GM21528 (cell line): ENCODE measurements at regions not wholly inside any gene's neighbourhood (a gene's known extent, or its start where the extent isn't known, plus 50 kb on each side); places are given as distances from the start of the nearest gene placed in this dataset.
"Not testable (repeated sequence)": the region's sequence is repeated elsewhere in the genome, so short reads cannot be mapped to it uniquely, and the experiment has no call there.

ENCODE experiments used
- ATAC-seq: cut with Tn5 transposase; IDR thresholded peaks from one replicate; pipeline ENCODE4 v1.9.1; 2021; ENCODE audit warnings: mild to moderate bottlenecking, moderate library complexity; ENCODE audit not compliant: unreplicated experiment, low FRiP score

DNA sequence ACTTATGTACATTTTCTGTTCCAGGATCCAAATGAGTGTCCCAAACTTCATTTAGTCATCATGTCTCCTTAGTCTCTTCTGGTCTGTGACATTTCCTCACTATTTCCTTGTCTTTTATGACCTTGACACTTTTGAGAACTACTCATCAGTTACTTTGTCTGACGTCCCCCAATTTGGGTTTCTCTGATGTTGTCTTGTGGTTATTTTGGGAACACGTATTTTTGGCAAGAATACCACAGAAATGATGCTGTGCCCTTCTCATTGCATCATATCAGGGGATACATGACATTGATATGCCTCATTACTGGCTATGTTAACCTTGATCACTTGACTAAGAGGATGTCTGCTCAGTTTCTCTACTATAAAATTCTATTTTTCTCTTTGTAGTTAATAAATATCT, 308.8 kb downstream of the ZNF674 start:
- no peak for ATAC-seq

DNA sequence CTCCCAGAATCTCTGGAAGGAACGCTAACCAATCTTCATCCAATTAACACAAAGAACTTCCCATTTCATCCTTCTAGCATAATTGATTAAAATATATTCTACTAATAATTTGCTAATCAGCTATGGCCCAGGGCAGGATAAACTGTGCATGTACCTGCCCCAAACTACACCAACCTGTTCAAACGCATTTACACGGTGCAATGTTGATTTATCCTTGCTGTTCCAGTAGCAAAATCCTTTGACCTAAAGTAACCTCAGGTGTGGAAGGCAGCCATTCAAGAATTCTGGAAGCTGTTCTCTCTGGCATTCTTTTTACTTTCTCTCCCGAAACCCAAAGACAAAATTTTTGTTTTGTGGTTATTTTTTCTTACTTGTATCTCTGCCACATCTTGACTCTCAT, 309.4 kb downstream of the ZNF674 start:
- no peak for ATAC-seq

DNA sequence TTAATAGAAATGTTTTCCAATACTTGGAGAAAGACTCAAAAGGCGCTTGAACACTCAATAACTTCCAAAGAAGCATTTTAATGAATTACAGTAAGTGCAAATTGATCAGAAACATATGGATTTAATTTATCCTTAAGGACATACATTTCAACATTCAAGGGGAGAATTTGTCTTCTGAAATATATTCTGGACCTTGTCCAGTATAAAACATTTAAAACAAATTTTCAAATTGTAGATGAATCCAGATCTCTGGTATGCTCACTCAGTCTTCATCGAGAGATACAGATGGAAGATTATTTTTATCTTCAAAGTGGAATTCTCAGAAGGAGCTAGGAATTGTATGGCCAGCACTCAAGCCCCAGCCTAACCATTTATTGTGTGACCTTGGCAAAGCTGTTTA, 310.4 kb downstream of the ZNF674 start:
- no peak for ATAC-seq

DNA sequence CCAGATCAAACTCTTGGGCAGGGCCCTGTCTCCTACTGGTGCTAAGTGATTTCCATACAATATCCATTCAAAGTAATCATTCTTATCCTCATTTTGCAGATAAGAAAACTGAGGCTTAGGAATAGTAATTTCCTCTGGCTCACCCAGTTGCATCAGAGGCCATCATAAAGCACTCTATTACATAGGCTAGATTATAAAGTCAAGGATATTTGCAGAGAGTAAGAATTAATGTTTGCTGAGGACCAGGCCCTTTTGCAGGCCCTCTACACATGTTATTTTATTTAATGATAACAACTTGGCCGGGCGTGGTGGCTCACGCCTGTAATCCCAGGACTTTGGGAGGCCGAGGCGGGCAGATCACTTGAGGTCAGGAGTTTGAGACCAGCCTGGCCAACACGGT, 316.8 kb downstream of the ZNF674 start:
- ATAC-seq, result no peak

DNA sequence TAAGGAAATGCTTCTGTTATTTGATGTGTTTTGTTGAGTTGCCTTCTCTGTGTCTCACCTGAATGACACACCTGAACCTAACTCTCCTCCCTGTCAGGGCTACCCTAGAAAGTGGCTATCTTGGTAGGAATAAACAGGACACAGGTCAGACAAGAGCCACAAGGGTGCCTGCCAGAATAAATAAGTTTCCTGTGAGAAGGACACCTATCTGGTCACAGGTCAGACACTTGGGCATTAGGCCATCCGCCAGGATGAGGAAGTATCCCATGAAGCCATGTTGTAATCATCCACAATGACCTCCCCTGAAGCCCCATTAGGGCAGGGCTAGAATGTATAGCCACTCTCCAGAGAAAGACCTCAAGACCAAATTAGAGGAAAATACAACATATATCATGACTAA, 318.8 kb downstream of the ZNF674 start:
- ATAC-seq, result no peak

DNA sequence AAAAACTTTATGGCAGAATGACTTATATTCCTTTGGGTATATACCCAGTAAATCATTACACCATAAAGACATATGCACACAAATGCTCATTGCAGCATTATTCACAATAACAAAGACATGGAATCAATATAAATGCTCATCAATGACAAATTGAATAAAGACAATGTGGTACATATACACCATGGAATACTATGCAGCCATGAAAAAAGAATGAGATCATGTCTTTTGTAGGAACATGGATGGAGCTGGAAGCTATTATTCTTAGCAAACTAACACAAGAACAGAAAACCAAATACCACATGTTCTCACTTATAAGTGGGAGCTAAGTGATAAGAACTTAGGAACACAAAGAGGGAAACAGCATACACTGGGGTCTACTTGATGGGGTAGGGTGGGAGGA, 321.7 kb downstream of the ZNF674 start:
- not testable (repeated sequence) for ATAC-seq

DNA sequence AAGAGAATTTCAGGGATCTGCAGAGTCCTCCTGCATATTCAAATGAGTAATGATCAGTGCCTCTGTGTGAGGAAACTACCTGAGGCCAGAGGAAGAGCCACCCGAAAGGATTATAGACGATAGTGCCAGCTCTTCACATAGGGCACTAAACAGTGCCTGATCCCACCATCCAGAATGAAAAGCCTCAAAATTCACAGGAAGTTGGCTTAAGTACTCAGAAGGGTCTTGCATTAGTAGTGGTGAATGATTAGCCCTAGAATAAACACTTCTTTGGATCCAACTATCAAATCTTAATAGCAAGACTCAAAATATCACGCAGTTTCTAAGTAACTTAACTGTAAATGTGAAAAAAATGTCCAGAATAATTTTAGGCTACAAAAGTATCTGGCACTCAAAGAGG, 324.4 kb downstream of the ZNF674 start:
- ATAC-seq, result no peak

DNA sequence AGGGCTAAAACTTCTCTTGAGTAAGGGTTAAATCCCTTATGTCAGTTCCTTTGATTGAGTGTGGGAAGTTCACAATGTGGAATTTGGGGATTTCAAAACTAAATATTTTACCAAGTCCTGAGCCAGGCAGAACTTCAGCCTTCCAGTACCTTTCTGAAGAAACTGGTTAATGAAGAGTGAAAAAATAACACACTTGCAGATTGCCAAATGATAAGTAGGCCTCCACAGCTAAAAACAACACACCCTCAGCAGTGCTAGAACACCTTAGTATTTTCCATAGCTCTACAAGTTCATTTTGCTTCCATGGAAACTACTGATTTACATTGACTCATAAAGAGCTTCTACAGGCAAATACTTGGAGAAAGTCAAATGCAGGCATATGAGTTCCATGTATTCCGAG, 326.8 kb downstream of the ZNF674 start:
- ATAC-seq, result no peak

DNA sequence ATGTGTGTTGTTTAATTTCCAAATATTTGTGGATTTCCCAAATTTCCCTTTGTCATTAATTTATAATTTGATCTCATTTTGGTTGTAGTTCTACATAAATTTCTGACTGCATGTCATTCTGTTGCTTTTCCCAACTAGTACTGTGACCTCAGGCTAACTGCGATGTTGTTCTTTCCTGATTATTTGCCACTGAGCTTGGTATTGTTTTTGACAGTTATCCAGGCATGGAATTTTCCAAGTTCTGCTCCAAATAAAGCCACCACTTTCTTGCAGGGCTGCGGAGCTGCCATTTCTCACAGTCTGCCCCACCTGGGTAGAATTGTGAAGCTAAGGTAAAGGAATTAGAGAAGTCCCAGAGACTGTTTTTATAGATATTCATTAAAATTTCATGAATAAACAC, 328.8 kb downstream of the ZNF674 start:
- no peak for ATAC-seq

DNA sequence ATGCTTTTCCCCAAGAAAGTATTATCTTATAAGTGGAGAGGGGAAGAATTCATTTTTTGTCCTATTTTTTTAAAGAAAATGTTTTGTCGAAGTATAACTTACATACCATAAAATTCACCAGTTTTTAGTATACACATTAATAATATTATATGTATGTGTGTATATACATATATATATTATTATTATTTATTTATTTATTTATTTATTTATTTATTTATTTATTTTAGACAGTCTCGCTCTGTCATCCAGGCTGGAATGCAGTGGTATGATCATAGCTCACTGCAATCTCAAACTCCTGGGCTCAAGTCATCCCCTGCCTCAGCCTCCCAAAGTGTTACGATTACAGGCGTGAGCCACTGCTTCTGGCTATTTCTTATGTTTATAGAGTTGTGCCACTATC, 334.1 kb downstream of the ZNF674 start:
- ATAC-seq, result no peak

DNA sequence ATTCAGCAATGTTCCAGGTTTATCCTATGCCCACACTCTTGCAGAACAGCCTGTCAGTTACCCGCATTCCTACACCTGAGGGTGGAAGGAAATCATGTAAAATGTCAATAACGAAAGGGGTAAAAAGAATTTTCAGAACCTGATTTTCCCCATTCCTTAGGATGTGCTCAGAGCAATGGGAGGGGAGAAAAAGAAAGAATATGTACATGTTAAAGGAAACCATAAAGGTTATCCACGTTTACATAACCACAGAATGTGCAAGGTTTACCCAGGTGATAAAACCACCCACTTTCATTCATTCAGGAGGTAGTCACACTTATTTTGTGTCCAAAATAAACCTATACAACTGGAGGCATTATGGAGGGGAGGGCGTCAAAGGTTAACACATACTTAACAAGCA, 335.5 kb downstream of the ZNF674 start:
- no peak for ATAC-seq

DNA sequence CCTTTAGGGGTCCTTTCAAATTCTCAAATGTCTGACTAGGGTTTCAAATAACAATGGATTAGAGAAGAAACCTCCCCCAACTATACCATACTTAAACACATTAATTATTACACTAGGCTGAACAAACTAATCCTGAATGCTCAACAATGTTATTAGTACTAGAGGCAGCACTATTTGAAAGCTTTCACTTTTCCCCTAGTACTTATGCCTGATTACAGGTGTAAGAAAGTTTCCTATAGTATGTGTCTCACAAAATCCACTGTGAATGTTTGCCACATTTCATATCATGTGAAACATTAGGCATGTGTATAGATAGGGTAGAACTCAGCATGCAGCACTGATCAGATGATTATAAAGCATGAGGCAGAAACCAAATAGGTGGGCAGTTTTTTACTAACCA, 336.2 kb downstream of the ZNF674 start:
- ATAC-seq, result no peak

DNA sequence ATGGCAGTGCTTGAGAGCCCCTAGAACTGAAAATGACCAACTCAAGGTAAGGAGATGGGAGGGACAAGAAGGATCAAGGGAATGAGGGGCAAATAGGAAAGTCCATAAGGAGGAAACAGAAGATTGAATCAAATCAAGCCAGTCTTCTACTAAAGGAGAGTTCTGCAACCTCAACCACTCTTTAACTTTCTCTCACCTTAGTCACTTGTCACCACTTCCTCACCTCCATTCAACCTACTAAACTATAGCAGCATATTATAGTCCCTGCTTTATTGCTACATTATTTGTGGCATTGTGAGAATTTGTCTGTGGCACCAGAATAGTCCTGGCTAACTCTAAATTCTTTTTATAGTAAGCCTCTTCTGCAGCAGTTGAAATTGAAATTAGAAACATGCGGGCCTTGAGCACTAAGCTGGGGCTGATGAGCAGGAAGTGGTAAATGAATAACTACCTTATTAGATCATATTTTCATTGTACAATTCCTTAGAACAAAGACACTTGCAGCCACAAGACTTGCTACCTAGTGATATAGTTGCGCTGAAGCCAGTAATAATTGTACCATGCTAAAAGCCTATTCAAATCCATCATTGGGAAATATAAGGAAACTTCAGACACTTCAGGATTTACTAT, 336.9 kb downstream of the ZNF674 start:
- ATAC-seq, result peak; percentile 55

DNA sequence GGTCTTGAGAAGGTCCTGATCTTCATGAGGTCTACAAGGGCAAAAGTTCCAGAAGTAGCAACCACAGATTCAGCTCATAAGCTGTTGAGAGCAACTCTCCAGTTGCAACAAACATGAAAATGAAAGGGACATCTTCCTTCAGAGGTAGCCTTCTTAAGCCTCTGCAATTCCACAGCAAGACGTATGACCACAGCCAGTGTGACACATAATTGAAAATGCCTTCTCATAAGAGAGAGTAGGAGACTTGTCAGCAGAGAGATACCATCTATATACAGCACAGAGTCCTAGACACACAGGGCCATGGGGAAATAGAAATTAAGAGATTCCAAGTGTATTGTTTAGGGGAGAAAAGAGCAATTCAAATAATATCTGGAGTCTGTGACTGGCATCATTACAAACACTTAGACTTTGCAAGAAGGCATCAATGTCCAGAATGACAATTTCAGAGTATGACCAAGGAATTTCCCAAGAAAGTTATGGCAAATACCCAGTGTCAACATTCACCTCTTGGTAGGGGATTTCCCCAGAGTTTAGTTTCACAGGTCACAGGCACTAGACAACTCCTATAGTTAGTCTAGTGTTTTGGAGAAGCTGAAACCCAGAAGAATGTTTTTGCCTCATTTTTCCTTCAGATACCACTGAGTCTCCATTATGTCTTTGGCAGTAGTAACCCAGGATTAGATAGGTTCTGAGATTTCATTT, 340.3 kb downstream of the ZNF674 start:
- ATAC-seq, result no peak

DNA sequence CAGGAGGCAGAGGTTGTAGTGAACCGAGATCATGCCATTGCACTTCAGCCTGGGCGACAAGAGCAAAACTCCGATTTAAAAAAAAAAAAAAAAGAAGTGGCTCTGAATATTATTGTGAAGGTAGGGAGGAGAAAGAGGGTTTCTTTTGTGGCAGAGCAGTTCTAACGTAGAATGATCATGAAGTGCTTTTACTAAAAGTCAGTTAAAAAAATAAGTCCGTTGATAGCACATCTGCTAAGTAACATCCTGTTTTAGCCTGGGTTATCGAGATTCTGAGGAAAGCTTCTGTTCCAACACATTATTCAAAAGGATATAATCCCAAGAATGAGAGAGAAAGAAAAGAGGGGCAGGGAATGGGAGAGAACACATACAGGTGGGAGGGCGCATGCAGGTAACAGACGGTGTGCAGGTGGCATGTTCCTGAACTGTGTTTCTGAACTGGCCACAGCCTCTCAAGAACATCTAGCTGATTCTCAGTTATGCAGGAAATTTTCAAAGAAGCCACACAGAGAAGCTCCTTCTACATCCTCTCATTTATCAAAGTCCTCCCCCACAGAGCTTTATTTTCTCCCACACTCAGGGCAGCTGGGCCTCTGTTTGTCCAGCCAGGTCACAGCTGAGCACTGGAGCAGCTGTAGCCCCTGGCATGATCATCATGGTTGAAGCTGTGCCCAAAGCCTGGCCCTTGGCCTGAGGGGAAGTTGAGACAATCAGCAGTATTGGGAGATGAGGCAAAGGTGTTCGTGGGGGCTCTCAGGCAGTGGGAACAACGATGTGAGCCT, 342.3 kb downstream of the ZNF674 start:
- no peak for ATAC-seq

DNA sequence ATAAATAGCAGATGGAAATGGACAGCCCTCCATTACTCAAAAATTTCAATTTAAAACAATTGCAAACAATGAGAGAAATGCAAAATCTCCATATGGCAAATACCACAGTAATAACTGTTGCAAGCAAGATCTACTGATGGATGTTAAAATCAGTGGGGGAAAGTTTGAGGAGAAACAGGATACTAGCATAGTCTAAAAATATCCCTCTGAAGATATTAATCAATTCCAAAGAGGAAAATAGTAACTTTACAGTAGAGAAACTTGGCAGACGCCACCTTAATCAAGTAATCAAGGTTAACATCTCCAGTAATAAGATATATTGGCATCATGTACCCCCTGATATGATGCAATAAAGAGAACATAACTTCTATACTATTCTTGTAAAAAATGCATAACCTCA, 344.8 kb downstream of the ZNF674 start:
- ATAC-seq, result no peak

DNA sequence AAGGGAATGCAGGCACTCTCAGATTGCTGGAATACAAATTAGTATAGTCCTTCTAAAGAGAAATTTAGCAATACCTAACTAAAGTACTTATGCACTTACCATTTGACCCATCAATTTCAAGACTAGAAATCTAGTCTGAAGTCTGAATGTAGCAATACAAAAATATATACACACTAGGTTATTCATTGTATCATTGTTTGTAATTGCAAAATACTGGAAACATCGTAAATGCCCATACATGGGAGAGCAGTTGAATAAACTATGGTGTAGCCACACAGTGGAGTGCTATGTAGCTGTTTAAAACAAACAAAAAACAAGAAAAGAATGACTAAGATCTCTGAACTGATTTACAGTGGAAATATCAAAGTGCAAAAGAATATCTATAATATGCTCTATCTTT, 346.4 kb downstream of the ZNF674 start:
- ATAC-seq, result no peak

DNA sequence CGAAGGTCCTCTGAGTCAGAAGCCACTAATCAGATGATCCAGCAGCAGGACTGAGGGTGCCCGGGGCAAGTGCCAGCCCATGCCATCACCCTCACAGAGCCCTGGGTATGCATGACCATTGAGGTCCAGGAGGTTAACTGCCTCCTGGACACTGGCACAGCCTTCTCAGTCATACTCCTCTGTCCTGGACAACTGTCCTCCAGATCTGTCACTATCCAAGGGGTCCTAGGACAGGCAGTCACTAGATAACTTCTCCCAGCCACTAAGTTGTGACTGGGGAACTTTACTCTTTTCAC, 358.5 kb downstream of the ZNF674 start:
- ATAC-seq, result not testable (repeated sequence)

DNA sequence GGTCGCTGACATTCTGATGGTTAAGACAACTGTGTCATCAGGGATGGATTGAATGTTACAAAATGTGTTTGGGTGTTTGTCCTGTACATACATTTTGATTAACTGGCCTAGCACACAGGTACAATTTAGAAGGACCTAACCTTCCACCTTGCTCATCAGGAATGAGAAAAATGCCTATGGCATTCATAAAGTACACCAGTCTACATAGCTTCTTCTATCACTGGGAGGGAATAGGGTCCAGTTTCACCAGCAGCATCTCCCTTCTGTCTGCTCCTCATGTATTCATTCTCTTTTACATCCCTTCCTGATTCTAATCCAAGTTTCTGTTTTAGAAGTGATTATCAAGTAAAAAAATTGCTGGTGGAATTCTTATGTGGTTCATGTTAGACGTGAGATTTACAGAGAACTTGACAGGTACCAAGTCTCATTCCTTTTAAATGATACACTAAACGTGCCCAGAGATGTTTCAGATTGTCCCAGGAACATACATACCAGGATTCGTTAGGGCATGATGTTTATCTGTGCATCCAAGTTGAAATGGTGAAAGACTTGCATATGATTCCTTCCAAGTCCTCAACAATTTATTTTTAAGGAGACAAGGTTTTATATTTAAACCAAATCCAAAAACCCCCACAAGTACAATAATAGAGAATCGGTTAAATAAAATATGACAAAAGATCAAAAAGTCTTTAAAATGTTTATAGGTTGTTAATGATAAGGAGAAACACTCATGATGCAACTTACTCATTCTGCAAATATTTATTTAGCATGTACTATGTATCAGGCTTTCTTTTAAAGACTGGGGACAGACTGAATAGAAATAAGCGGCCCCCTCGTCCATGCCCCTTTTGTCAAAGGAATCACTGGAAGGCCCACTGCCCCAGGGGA, 359.1 kb downstream of the ZNF674 start:
- ATAC-seq, result no peak

DNA sequence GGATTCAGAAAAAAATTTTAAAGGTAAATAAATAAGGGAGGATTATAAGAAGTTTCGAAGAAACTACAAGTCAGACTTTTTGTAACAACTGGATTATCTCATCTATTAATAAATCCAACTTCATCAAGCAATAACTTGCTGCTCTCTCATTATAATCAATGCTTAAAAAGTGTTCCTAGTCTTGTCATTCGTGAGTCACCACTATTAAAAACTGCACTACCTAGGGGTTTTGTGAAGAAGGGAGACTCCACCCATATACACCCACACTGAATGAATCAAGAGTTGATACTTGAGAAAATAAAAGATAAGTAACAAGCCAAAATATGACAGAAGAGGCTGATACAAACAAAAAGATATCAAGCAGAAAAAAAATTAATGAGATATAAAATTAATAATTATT, 360.5 kb downstream of the ZNF674 start:
- no peak for ATAC-seq

DNA sequence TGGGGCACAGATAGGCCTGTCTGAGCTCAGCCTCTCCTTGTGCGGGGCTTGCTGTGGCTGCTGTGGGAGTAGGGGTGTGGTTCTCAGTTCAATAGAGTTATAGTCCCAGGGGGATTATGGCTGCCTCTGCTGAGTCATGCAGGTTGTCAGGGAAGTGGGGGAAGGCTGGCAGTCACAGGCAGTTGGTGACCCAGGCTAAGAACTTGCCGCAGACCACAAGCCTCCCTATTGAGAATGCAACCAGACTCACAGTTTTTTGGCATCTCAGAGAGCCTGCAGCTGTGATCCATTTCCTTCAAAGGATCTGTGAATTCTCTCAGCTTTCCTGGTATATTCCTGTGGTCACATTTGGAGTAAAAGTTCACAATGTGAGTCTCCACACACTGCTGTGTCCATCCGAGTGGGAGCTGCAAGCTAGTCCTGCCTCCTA, 364.9 kb downstream of the ZNF674 start:
- ATAC-seq, result peak; percentile 91
